Psoas muscle (tissue), 7 donors: ENCODE measurements at regions not wholly inside any gene's neighbourhood (a gene's known extent, or its start where the extent isn't known, plus 50 kb on each side); places are given as distances from the start of the nearest gene placed in this dataset.

Experiments used
- ATAC-seq, 4 donors: fragments of 200-7000 bp; cut with Tn5 transposase; one replicate each; pipeline ENCODE4 v1.9.1; 2020; ENCODE audit warnings: moderate library complexity in 3 of 4, mild to moderate bottlenecking in 2 of 4
- DNase-seq, 2 donors: peaks; one replicate each; pipeline ENCODE4 v3.0.0-alpha.2; 2020
- H3K27ac ChIP-seq: fragments of 200-600 bp; one replicate; pipeline ENCODE4 v1.8.0; 2022
- H3K27me3 ChIP-seq, 3 donors: fragments of 200-600 bp in 1 of 3; one replicate each; pipeline versions ENCODE4 v1.6.1 to v1.8.0; 2013 to 2022; ENCODE audit warnings: low read length in 2 of 3, mild to moderate bottlenecking in 2 of 3, moderate library complexity in 1 of 3; ENCODE audit not compliant: insufficient read depth in 3 of 3
- H3K36me3 ChIP-seq, 2 donors: fragments of 200-600 bp in 1 of 2; one replicate each; pipeline versions ENCODE4 v1.6.1 to v1.8.0; 2013 to 2022; ENCODE audit warnings: low read depth in 1 of 2, mild to moderate bottlenecking in 1 of 2, moderate library complexity in 1 of 2; ENCODE audit not compliant: insufficient read depth in 1 of 2
- H3K4me1 ChIP-seq: fragments of 200-600 bp; one replicate; pipeline ENCODE4 v1.8.0; 2022
- H3K4me3 ChIP-seq: fragments of 200-600 bp; one replicate; pipeline ENCODE4 v1.8.0; 2022; ENCODE audit warnings: mild to moderate bottlenecking
- H3K9me3 ChIP-seq: fragments of 200-600 bp; one replicate; pipeline ENCODE4 v1.8.0; 2022
- CTCF ChIP-seq: fragments of 200-600 bp; IDR thresholded peaks from one replicate; pipeline ENCODE4 v1.8.0; 2022; ENCODE audit warnings: antibody characterized with exemption
- WGBS, 3 donors: extraction: QIAGEN DNeasy Blood & Tissue Kit; methylation state at CpG; one replicate each; pipeline versions ENCODE4 v1.1.6 to v1.1.7; 2013; 5-methylcytosine and 5-hydroxymethylcytosine counted together
- intact Hi-C, 2 donors: fragments of 100-400 bp; cut with DNase I; formaldehyde crosslinking; loops; one replicate each; pipeline versions ENCODE4 v1.11.0 to v1.14.2; 2022
- donor health status: healthy with polysubstance abuse.
- donor health status: DM: no; HTN: no; CAD: no; lungs with moderate emphysema.
- donor health status: Bipolar disorder and iron deficiency.
- donor health status: healthy.
- donor health status: DM: yes; HTN: yes; CAD: no.
- donor health status: DM: no; HTN: no; CAD: no.
- donor health status: DM: yes; HTN: yes; CAD: no.

GRCh38 chr12:75882421-75882820, 149.2 kb downstream of the PHLDA1 start:
- intact Hi-C loops: no loop called here
- Histone ChIP-seq H3K4me3 (no peak overlapping the region), H3K4me1 (no peaks in the 10 kb centered on the region), H3K36me3 (no peaks in the 10 kb centered on the region), H3K27ac (no peak overlapping the region), H3K9me3 (no peaks in the 10 kb centered on the region), H3K27me3 (no peaks in the 10 kb centered on the region)
- 73 to 84% (median 74%) methylated on average over 3 of the region's 3 CpGs for WGBS, 3 donors
- TF ChIP-seq CTCF: no peak
- ATAC-seq: no peak
- DNase-seq: no peak

- TF ChIP-seq CTCF: no peak
- Histone ChIP-seq H3K27me3 (no peaks in the 10 kb centered on the region), H3K27ac (no peak overlapping the region), H3K9me3 (no peaks in the 10 kb centered on the region), H3K4me1 (no peaks in the 10 kb centered on the region), H3K36me3 (no peaks in the 10 kb centered on the region), H3K4me3 (no peak overlapping the region)
- ATAC-seq: no peak
- no peak for DNase-seq
- intact Hi-C loops: no loop called here
Observed at GRCh38 chr12:75881920-75882319, 149.7 kb downstream of the PHLDA1 start.

GRCh38 chr12:75877763-75878621, 153.6 kb downstream of the PHLDA1 start:
- Histone ChIP-seq H3K27ac (no peak overlapping the region), H3K4me1 (no peaks in the 10 kb centered on the region), H3K27me3 (no peaks in the 10 kb centered on the region), H3K36me3 (no peaks in the 10 kb centered on the region), H3K4me3 (no peak overlapping the region), H3K9me3 (no peaks in the 10 kb centered on the region)
- TF ChIP-seq CTCF: no peak
- ATAC-seq (no peak), DNase-seq (no peak)
- intact Hi-C loops: no loop called here
- WGBS, 3 donors: 43 to 57% (median 46%) methylated on average over 13 of the region's 13 CpGs

- Histone ChIP-seq H3K4me3 (no peak overlapping the region), H3K27me3 (no peaks in the 10 kb centered on the region), H3K9me3 (no peaks in the 10 kb centered on the region), H3K27ac (no peak overlapping the region), H3K4me1 (no peaks in the 10 kb centered on the region), H3K36me3 (no peaks in the 10 kb centered on the region)
- ATAC-seq (no peak), DNase-seq (no peak)
- TF ChIP-seq CTCF: no peak
- intact Hi-C loops: no loop called here
- 41 to 49% (median 46%) methylated on average over 4 of the region's 4 CpGs for WGBS, 3 donors
Observed at GRCh38 chr12:75876832-75877762, 154.5 kb downstream of the PHLDA1 start.
